HepG2 (cell line): ENCODE measurements at regions not wholly inside any gene's neighbourhood (a gene's known extent, or its start where the extent isn't known, plus 50 kb on each side); places are given as distances from the start of the nearest gene placed in this dataset.
A peak's percentile ranks its signal among the peaks of the same experiment; 100 is the strongest.

Experiments
- ATAC-seq: fragments of 200-7000 bp; cut with Tn5 transposase; 3 replicates; pipeline ENCODE4 v1.9.1; 2020; ENCODE audit warnings: mild to moderate bottlenecking, moderate library complexity
- BruUV-seq: library from RNA; stranded (reverse); fragments of 400-500 nt; replicated peaks from 2 replicates; lab custom pipeline; 2021; lab: Mats Ljungman, UMichigan
- CTCF ChIA-PET: fragments of 300-600 bp; formaldehyde crosslinking; extraction: SDS; loops from one replicate; lab custom pipeline; 2021; ENCODE audit warnings: low total read pairs, inconsistent platforms, low intra/inter-chr PET ratio; lab: Yijun Ruan, JAX
- POLR2A ChIA-PET: fragments of 350-600 bp; sonication (Branson Sonifier 250); formaldehyde crosslinking; loops from one replicate; lab custom pipeline; 2020; ENCODE audit warnings: antibody characterized with exemption, inconsistent platforms; lab: Yijun Ruan, JAX
- DNase-seq: peaks from one replicate; pipeline ENCODE4 v3.0.0-alpha.2; 2015; ENCODE audit warnings: low spot score
- FAIRE-seq: peaks from 3 replicates; lab custom pipeline; 2011; peaks lifted over from hg19 to GRCh38; lab: Jason Lieb, UNC
- H2AFZ ChIP-seq: one replicate; pipeline ENCODE4 v1.6.1; 2011; ENCODE audit warnings: low read length, inconsistent platforms
- H3K27ac ChIP-seq: fragments of 300-600 bp; 3 replicates; pipeline ENCODE4 v1.8.0; 2011; ENCODE audit warnings: mixed run types, mild to moderate bottlenecking, mixed read lengths, low read length, inconsistent platforms; ENCODE audit not compliant: insufficient read depth; ENCODE audit errors: extremely low read length
- H3K27me3 ChIP-seq, 2 experiments: fragments of 200-600 bp in 1 of 2; 2 replicates in 1 of 2; 3 replicates in 1 of 2; pipeline versions ENCODE4 v1.6.0 to v1.8.0; 2011; ENCODE audit warnings: low read length in 2 of 2, mild to moderate bottlenecking in 2 of 2, moderate library complexity in 2 of 2, inconsistent platforms in 1 of 2; ENCODE audit not compliant: insufficient read depth in 2 of 2, control insufficient read depth in 1 of 2
- H3K36me3 ChIP-seq, 2 experiments: fragments of 200-600 bp in 1 of 2; replicated peaks in 1 of 2; 2 replicates in 1 of 2; 3 replicates in 1 of 2; pipeline versions ENCODE4 v1.5.1 to v1.8.0; 2011; ENCODE audit warnings: low read length in 2 of 2, inconsistent platforms in 1 of 2; ENCODE audit not compliant: insufficient read depth in 2 of 2, control insufficient read depth in 1 of 2
- H3K4me1 ChIP-seq: 2 replicates; pipeline ENCODE4 v1.5.1; 2012; ENCODE audit warnings: low read length, inconsistent platforms; ENCODE audit not compliant: insufficient read depth
- H3K4me2 ChIP-seq: 2 replicates; pipeline ENCODE4 v1.6.0; 2011; ENCODE audit warnings: low read depth, low read length, inconsistent platforms
- H3K4me3 ChIP-seq, 3 experiments: fragments of 200-600 bp in 1 of 3; sonication (generic), shearing (Covaris generic) in 1 of 3; replicated peaks in 1 of 3; 2 replicates each; pipeline ENCODE4 v1.5.1; 2011 to 2016; ENCODE audit warnings: low read length in 3 of 3, inconsistent platforms in 2 of 3, low read depth in 2 of 3, mild to moderate bottlenecking in 2 of 3, control low read depth in 1 of 3, mixed read lengths in 1 of 3; ENCODE audit not compliant: insufficient read depth in 1 of 3
- H3K79me2 ChIP-seq: one replicate; pipeline ENCODE4 v1.6.1; 2011; ENCODE audit warnings: low read length, inconsistent platforms; ENCODE audit not compliant: insufficient read depth
- H3K9ac ChIP-seq: 2 replicates; pipeline ENCODE4 v1.6.0; 2011; ENCODE audit warnings: mild to moderate bottlenecking, low read depth, low read length, inconsistent platforms; ENCODE audit not compliant: insufficient read depth
- H3K9me3 ChIP-seq: 2 replicates; pipeline ENCODE4 v1.5.1; 2012; ENCODE audit warnings: mild to moderate bottlenecking, low read length
- H4K20me1 ChIP-seq: 2 replicates; pipeline ENCODE4 v1.6.0; 2011; ENCODE audit warnings: inconsistent platforms, mild to moderate bottlenecking, low read length, moderate library complexity; ENCODE audit not compliant: insufficient read depth
- CEBPB ChIP-seq: IDR thresholded peaks from 2 replicates; pipeline ENCODE4 v1.6.1; 2011; ENCODE audit warnings: low read depth, low read length, improper control_type of control experiment, borderline replicate concordance
- CEBPG ChIP-seq: IDR thresholded peaks from 2 replicates; pipeline ENCODE4 v1.6.1; 2016
- E2F2 ChIP-seq: sonication (generic); formaldehyde crosslinking; IDR thresholded peaks from 2 replicates; pipeline ENCODE4 v1.4.0; 2020; ENCODE audit warnings: missing genetic modification reagents, borderline replicate concordance
- HNF4A ChIP-seq: sonication (generic); formaldehyde crosslinking; IDR thresholded peaks from 2 replicates; pipeline ENCODE4 v1.4.0; 2020; ENCODE audit warnings: missing genetic modification reagents
- PBX2 ChIP-seq: IDR thresholded peaks from 2 replicates; pipeline ENCODE4 v1.6.1; 2016; ENCODE audit warnings: control low read depth
- REPIN1 ChIP-seq: sonication (generic); formaldehyde crosslinking; IDR thresholded peaks from 2 replicates; pipeline ENCODE4 v1.8.0; 2022; ENCODE audit warnings: missing genetic modification reagents, low read depth, mild to moderate bottlenecking, borderline replicate concordance
- SAP130 ChIP-seq: IDR thresholded peaks from 2 replicates; pipeline ENCODE4 v1.6.1; 2016; ENCODE audit warnings: low read depth
- SOX13 ChIP-seq, 3 experiments: fragments of 450-650 bp in 1 of 3; sonication (generic) in 1 of 3; formaldehyde crosslinking in 1 of 3; IDR thresholded peaks in 2 of 3; conservative IDR thresholded peaks in 1 of 3; 2 replicates each; pipeline versions ENCODE4 v1.5.0 to v1.6.1; 2016 to 2020; ENCODE audit warnings: antibody characterized with exemption in 1 of 3, mild to moderate bottlenecking in 1 of 3, missing compliant biosample characterization in 1 of 3, missing genetic modification reagents in 1 of 3, moderate library complexity in 1 of 3
- SOX5 ChIP-seq: IDR thresholded peaks from 2 replicates; pipeline ENCODE4 v1.6.1; 2016; ENCODE audit warnings: borderline replicate concordance
- TGIF2 ChIP-seq: IDR thresholded peaks from 2 replicates; pipeline ENCODE4 v1.6.1; 2016; ENCODE audit warnings: control low read depth, missing compliant biosample characterization
- ZNF234 ChIP-seq: sonication (generic); formaldehyde crosslinking; conservative IDR thresholded peaks from 2 replicates; pipeline ENCODE4 v1.5.1; 2020; ENCODE audit warnings: mild to moderate bottlenecking, missing genetic modification reagents
- ZNF501 ChIP-seq: sonication (generic); formaldehyde crosslinking; IDR thresholded peaks from 2 replicates; pipeline ENCODE4 v1.5.1; 2020; ENCODE audit warnings: mild to moderate bottlenecking, moderate library complexity, missing genetic modification reagents
- ZNF567 ChIP-seq: sonication (generic); formaldehyde crosslinking; IDR thresholded peaks from 2 replicates; pipeline ENCODE4 v1.8.1; 2023; ENCODE audit warnings: mild to moderate bottlenecking, missing genetic modification reagents, borderline replicate concordance
- WGBS: methylation state at CpG from one replicate; pipeline ENCODE4 v1.1.6; 2017; ENCODE audit warnings: low lambda C conversion rate; 5-methylcytosine and 5-hydroxymethylcytosine counted together
- in situ Hi-C: cut with HindIII; loops from 2 replicates; pipeline ENCODE4 v1.10.0; 2017; ENCODE audit warnings: low pct_unique_long_range_greater_than_20kb; ENCODE audit not compliant: extremely low pct_ligation_motif_present
- intact Hi-C: fragments of 100-400 bp; cut with micrococcal nuclease; formaldehyde crosslinking; loops from one replicate; pipeline ENCODE4 v1.10.0; 2022; ENCODE audit not compliant: unreplicated experiment
- TF ChIP-seq, protein P1 (sequence below): IDR thresholded peaks from 2 replicates; pipeline ENCODE4 v1.4.0; 2020; ENCODE audit warnings: mild to moderate bottlenecking, missing genetic modification reagents
- TF ChIP-seq, protein P2 (sequence below): sonication (generic); formaldehyde crosslinking; IDR thresholded peaks from 2 replicates; pipeline ENCODE4 v1.4.0; 2020; ENCODE audit warnings: missing genetic modification reagents

GRCh38 chr2:142415461-142415860, 284.6 kb upstream of the LRP1B start:
- no peaks in the 10 kb centered on the region for H3K36me3 ChIP-seq
- FAIRE-seq: peak; percentile 8
- H3K79me2 ChIP-seq: no peaks in the 10 kb centered on the region
- no TSS peak for BruUV-seq
- H3K4me2 ChIP-seq: peak overlapping the region; percentile 13; the same call in 1 of the 2 replicates
- 0% methylated on average over 3 of the region's 3 CpGs for WGBS
- no peak overlapping the region for H3K9ac ChIP-seq
- peaks cover 14% of the 10 kb centered on the region for H3K4me1 ChIP-seq
- in situ Hi-C loops: no loop called here
- peak; percentile 70 for DNase-seq
- H3K27me3 ChIP-seq: no peaks in the 10 kb centered on the region
- no peaks in the 10 kb centered on the region; the same call in 1 of the 2 replicates for H4K20me1 ChIP-seq
- ATAC-seq: peak; percentile 88
- no peak overlapping the region for H2AFZ ChIP-seq
- H3K27ac ChIP-seq: no peak overlapping the region
- POLR2A ChIA-PET: no interaction called here
- intact Hi-C loops: loop anchor here (1.0 kb wide), 1 partner anchor 12 kb away; no protein-coding TSS in a partner anchor
- H3K4me3 ChIP-seq: no peak overlapping the region
- TF ChIP-seq ZNF234 (CRISPR knock-in tag): no peak
- peak; percentile 59 for TF ChIP-seq CEBPG (CRISPR knock-in tag)
- TF ChIP-seq CEBPB: peak; percentile 67; the same call in 1 of the 2 replicates
- TF ChIP-seq REPIN1 (CRISPR knock-in tag): no peak
- TF ChIP-seq, protein P1, sequence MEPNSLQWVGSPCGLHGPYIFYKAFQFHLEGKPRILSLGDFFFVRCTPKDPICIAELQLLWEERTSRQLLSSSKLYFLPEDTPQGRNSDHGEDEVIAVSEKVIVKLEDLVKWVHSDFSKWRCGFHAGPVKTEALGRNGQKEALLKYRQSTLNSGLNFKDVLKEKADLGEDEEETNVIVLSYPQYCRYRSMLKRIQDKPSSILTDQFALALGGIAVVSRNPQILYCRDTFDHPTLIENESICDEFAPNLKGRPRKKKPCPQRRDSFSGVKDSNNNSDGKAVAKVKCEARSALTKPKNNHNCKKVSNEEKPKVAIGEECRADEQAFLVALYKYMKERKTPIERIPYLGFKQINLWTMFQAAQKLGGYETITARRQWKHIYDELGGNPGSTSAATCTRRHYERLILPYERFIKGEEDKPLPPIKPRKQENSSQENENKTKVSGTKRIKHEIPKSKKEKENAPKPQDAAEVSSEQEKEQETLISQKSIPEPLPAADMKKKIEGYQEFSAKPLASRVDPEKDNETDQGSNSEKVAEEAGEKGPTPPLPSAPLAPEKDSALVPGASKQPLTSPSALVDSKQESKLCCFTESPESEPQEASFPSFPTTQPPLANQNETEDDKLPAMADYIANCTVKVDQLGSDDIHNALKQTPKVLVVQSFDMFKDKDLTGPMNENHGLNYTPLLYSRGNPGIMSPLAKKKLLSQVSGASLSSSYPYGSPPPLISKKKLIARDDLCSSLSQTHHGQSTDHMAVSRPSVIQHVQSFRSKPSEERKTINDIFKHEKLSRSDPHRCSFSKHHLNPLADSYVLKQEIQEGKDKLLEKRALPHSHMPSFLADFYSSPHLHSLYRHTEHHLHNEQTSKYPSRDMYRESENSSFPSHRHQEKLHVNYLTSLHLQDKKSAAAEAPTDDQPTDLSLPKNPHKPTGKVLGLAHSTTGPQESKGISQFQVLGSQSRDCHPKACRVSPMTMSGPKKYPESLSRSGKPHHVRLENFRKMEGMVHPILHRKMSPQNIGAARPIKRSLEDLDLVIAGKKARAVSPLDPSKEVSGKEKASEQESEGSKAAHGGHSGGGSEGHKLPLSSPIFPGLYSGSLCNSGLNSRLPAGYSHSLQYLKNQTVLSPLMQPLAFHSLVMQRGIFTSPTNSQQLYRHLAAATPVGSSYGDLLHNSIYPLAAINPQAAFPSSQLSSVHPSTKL (CRISPR knock-in tag): peak; percentile 34; the same call in 1 of the 2 replicates
- TF ChIP-seq PBX2 (CRISPR knock-in tag): no peak
- no peak for TF ChIP-seq ZNF501 (CRISPR knock-in tag)
- TF ChIP-seq, protein P2, sequence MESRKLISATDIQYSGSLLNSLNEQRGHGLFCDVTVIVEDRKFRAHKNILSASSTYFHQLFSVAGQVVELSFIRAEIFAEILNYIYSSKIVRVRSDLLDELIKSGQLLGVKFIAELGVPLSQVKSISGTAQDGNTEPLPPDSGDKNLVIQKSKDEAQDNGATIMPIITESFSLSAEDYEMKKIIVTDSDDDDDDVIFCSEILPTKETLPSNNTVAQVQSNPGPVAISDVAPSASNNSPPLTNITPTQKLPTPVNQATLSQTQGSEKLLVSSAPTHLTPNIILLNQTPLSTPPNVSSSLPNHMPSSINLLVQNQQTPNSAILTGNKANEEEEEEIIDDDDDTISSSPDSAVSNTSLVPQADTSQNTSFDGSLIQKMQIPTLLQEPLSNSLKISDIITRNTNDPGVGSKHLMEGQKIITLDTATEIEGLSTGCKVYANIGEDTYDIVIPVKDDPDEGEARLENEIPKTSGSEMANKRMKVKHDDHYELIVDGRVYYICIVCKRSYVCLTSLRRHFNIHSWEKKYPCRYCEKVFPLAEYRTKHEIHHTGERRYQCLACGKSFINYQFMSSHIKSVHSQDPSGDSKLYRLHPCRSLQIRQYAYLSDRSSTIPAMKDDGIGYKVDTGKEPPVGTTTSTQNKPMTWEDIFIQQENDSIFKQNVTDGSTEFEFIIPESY (CRISPR knock-in tag): no peak
- TF ChIP-seq SOX5 (CRISPR knock-in tag): peak; percentile 19; the same call in 1 of the 2 replicates
- TF ChIP-seq TGIF2 (CRISPR knock-in tag): no peak
- TF ChIP-seq SAP130: 0 out of 2 replicates have a peak, but pooled peaks have one; percentile 15
- no peak for TF ChIP-seq E2F2
- TF ChIP-seq SOX13 (IDR thresholded peaks at IDR 0.05): no peak
- TF ChIP-seq SOX13 (CRISPR knock-in tag; conservative IDR thresholded peaks at IDR 0.05 in 1 of 2, IDR thresholded peaks at IDR 0.05 in 1 of 2): peak in 1 of 2 experiments; percentile 32; a peak in 1 of 4 replicates
- TF ChIP-seq ZNF567 (CRISPR knock-in tag): no peak
- peak; percentile 50 for TF ChIP-seq HNF4A (CRISPR knock-in tag)
- TF ChIP-seq, all 625 proteins: peak for 7
- CTCF ChIA-PET: no interaction called here
- H3K9me3 ChIP-seq: no peaks in the 10 kb centered on the region
